Uterus (tissue), 3 donors: ENCODE measurements at regions not wholly inside any gene's neighbourhood (a gene's known extent, or its start where the extent isn't known, plus 50 kb on each side); places are given as distances from the start of the nearest gene placed in this dataset.

Experiments used
- DNase-seq, 2 donors: peaks; one replicate each; pipeline ENCODE4 v3.0.0-alpha.2; 2019 to 2020
- H3K27ac ChIP-seq, 2 donors: fragments of 200-600 bp; sonication (generic); 1 replicate in 1 of 2; 2 replicates in 1 of 2; pipeline ENCODE4 v1.5.1; 2016 to 2018
- H3K27me3 ChIP-seq, 2 donors: fragments of 200-600 bp; sonication (generic); one replicate each; pipeline ENCODE4 v1.5.1; 2018 to 2019; ENCODE audit warnings: control low read depth in 1 of 2
- H3K36me3 ChIP-seq, 2 donors: fragments of 200-600 bp; sonication (generic); one replicate each; pipeline ENCODE4 v1.5.1; 2019; ENCODE audit warnings: control low read depth in 1 of 2
- H3K4me1 ChIP-seq, 2 donors: fragments of 200-600 bp; sonication (generic); one replicate each; pipeline ENCODE4 v1.5.1; 2018 to 2019; ENCODE audit warnings: control low read depth in 1 of 2
- H3K4me3 ChIP-seq, 2 donors: fragments of 200-600 bp; sonication (generic); 1 replicate in 1 of 2; 2 replicates in 1 of 2; pipeline ENCODE4 v1.5.1; 2018 to 2019; ENCODE audit warnings: mild to moderate bottlenecking in 1 of 2
- H3K9me3 ChIP-seq, 2 donors: fragments of 200-600 bp; sonication (generic); one replicate each; pipeline ENCODE4 v1.5.1; 2019; ENCODE audit warnings: control low read depth in 1 of 2
- POLR2A ChIP-seq, 2 donors: fragments of 450-650 bp; IDR thresholded peaks; one replicate each; pipeline ENCODE4 v1.6.1; 2016; ENCODE audit warnings: antibody characterized with exemption in 2 of 2, mild to moderate bottlenecking in 1 of 2, moderate library complexity in 1 of 2
- intact Hi-C: fragments of 100-400 bp; cut with DNase I; formaldehyde crosslinking; loops from one replicate; pipeline ENCODE4 v1.15.1; 2023; ENCODE audit warnings: low total_unique reads
- TF ChIP-seq, protein P1 (sequence below), 4 experiments: fragments of 200-600 bp in 2 of 4; fragments of 450-650 bp in 2 of 4; sonication (generic) in 2 of 4; IDR thresholded peaks; one replicate each; pipeline ENCODE4 v1.5.1; 2016 to 2019; ENCODE audit warnings: antibody characterized with exemption in 4 of 4, mild to moderate bottlenecking in 2 of 4, moderate library complexity in 1 of 4
- donor health status: DM: yes; HTN: yes; CAD: no.

DNA sequence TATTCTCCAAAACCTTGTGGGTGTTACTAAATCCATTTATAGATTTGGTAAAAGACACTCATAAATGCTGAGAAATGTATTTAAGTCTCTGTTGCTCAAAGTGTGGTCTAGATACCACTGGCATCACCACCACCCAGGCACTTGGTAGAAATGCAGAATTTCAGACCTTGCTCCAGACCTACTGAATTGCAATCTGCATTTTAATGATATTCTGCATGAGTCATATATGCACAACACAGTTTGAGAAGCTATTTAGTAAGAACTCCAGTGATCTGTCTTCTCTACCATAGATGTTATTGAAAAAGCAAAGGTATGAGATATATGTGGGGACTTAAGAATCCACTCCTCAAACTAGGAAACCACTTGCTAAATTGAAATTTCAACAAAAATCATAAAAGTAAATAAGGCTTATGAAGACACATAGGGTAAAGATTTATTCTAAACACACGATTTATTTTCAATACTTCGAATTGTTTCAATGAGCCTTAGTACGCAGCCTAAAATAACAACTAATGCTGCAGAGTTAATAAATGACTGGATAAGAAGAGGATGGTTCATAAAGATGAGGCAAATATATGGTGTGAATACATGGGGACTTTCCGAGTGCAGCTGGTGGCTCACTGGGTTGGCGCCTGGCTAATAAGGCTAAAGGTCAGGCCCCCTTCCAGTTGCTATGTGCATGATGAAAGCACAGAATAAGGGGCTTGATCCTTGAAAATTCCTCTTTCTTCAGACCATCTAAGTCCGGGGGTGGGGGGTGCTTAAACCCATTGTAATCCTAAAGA is 813.3 kb downstream of the NR2F2 start:
- H3K36me3 ChIP-seq, result no peaks in the 10 kb centered on the region
- no peak for TF ChIP-seq POLR2A (IDR thresholded peaks at IDR 0.05)
- TF ChIP-seq, protein P1, sequence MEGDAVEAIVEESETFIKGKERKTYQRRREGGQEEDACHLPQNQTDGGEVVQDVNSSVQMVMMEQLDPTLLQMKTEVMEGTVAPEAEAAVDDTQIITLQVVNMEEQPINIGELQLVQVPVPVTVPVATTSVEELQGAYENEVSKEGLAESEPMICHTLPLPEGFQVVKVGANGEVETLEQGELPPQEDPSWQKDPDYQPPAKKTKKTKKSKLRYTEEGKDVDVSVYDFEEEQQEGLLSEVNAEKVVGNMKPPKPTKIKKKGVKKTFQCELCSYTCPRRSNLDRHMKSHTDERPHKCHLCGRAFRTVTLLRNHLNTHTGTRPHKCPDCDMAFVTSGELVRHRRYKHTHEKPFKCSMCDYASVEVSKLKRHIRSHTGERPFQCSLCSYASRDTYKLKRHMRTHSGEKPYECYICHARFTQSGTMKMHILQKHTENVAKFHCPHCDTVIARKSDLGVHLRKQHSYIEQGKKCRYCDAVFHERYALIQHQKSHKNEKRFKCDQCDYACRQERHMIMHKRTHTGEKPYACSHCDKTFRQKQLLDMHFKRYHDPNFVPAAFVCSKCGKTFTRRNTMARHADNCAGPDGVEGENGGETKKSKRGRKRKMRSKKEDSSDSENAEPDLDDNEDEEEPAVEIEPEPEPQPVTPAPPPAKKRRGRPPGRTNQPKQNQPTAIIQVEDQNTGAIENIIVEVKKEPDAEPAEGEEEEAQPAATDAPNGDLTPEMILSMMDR (IDR thresholded peaks at IDR 0.05), result no peak
- intact Hi-C loops, result no loop called here
- H3K4me1 ChIP-seq, result no peaks in the 10 kb centered on the region
- no peaks in the 10 kb centered on the region for H3K27me3 ChIP-seq
- H3K4me3 ChIP-seq, result no peak overlapping the region
- H3K27ac ChIP-seq, result no peak overlapping the region
- no peaks in the 10 kb centered on the region for H3K9me3 ChIP-seq
- DNase-seq, result no peak

DNA sequence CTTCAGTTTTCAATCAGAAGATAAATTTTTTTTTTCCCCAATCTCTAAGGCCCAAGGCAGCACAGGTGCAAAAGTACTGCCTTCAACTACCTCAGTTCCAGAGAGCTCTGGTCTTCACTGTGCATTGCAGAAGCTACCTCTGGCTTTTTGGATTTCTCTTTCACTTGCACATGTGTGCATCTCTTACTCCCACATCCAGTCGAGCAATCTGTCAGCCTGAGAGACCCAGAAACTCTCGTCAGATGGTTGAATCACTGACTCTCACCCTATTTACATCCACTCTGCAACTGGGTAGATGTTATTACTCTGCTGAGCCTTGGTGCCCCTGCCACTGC is 813.8 kb downstream of the NR2F2 start:
- intact Hi-C loops, result no loop called here
- Histone ChIP-seq H3K36me3 (no peaks in the 10 kb centered on the region), H3K4me1 (no peaks in the 10 kb centered on the region), H3K27me3 (no peaks in the 10 kb centered on the region), H3K9me3 (no peaks in the 10 kb centered on the region), H3K4me3 (no peak overlapping the region), H3K27ac (no peak overlapping the region)
- DNase-seq, result no peak
- TF ChIP-seq POLR2A (IDR thresholded peaks at IDR 0.05), result no peak
- TF ChIP-seq, protein P1 (IDR thresholded peaks at IDR 0.05), result no peak

DNA sequence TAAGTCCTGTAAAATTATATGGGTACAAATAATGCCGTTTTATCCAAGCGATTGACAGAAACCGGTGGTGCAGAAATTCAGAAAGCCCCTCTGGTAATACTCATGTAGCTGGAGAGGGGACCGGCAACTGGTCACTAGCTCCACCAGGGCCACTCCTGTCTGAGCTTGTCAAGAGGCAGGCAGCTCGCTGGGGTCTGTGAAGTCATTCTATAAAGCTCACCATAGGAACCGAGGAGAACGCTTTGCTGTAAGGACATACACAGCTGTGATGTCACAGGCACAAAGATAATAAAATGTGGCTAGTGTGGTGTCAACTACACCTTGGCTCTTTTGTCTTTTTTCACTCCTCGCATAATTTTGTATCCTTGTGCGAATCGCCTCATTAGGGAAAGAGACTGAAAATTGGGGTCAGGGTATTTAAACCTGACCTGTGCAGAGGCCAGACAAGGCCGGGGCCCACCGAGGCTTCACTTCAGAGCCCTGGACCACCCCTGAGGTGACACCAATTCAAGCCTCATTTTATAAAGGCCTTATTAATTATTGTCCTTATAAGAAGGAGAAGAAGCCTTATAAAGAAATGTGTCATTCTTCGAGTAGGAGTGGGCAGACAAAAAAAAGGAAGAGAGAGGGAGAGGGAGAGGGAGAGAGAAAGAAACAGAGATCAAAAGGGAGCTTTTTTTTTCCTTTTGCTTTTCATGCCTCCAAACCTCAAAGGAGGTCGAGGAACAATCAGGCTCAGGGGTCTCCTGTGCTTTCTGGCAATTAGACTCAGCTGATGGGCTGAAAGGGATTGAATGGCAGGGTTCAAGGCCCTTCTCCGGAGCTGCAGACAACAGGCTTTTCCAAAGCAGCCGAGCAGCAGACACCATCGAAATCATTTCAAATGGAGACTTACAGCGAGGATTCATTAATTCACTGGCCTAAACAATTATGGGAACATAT is 813.3 kb upstream of the ARRDC4 start:
- no peak for TF ChIP-seq POLR2A (IDR thresholded peaks at IDR 0.05)
- TF ChIP-seq, protein P1 (IDR thresholded peaks at IDR 0.05), result no peak
- H3K36me3 ChIP-seq, result no peaks in the 10 kb centered on the region
- no peak overlapping the region for H3K4me3 ChIP-seq
- no peaks in the 10 kb centered on the region for H3K9me3 ChIP-seq
- intact Hi-C loops, result no loop called here
- no peak overlapping the region for H3K27ac ChIP-seq
- no peaks in the 10 kb centered on the region for H3K4me1 ChIP-seq
- H3K27me3 ChIP-seq, result no peaks in the 10 kb centered on the region
- no peak for DNase-seq

DNA sequence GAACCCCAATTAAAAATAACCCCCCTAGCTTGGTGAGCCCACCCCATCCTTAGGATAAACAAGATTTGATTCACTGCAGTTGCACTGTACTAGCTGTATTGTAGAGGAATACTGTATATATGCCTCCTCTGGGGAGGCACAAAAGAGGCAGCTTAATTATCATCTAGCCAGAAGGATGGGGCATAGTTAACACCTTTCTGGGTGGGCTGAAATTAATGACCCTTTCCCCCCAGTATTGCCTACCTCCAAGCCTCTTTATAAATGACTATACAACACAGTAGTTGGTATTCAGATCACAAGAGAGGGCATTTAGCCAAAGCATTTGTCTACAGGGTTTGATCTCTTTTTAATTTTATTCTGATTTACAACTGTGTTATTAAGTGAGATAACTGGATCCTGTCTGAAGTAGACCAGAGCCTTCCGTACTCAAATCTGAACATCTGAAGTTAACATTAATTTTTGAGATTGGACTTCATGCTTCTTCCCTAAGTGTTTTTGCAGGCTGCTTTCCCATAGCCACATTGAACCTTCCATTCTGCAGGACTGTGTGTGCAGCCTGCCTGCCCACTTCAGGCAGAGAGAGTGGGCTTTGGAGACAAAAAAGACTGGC is 807.0 kb upstream of the ARRDC4 start:
- no peak for TF ChIP-seq POLR2A (IDR thresholded peaks at IDR 0.05)
- TF ChIP-seq, protein P1 (IDR thresholded peaks at IDR 0.05), result no peak
- no peak overlapping the region for H3K27ac ChIP-seq
- intact Hi-C loops, result no loop called here
- no peak overlapping the region for H3K4me3 ChIP-seq
- no peak for DNase-seq
- no peaks in the 10 kb centered on the region for H3K27me3 ChIP-seq
- no peaks in the 10 kb centered on the region for H3K36me3 ChIP-seq
- no peaks in the 10 kb centered on the region for H3K9me3 ChIP-seq
- H3K4me1 ChIP-seq, result no peaks in the 10 kb centered on the region
